Activated CD4-positive, alpha-beta T cell treated with anti-CD3 and anti-CD28 coated beads, Interleukin-2, amount 50 U/mL, for 4 hours (primary cell): ENCODE measurements at regions not wholly inside any gene's neighbourhood (a gene's known extent, or its start where the extent isn't known, plus 50 kb on each side); places are given as distances from the start of the nearest gene placed in this dataset.
"Not testable (repeated sequence)": the region's sequence is repeated elsewhere in the genome, so short reads cannot be mapped to it uniquely, and the experiment has no call there.

Source experiments
- DNase-seq, 2 experiments: peaks; one replicate each; pipeline ENCODE4 v3.0.0-alpha.2; 2020

- DNase-seq = no peak
Observed at GRCh38 chr5:138702166-138703077, 50.8 kb upstream of the CTNNA1 start.

- no peak for DNase-seq
Observed at GRCh38 chr5:138701678-138702077, 51.5 kb upstream of the CTNNA1 start.

GRCh38 chr5:138700581-138701362, 52.5 kb upstream of the CTNNA1 start:
- no peak for DNase-seq

- no peak for DNase-seq
Observed at GRCh38 chr5:138699482-138699881, 53.7 kb upstream of the CTNNA1 start.

- DNase-seq = no peak
Observed at GRCh38 chr5:138698713-138699112, 54.5 kb upstream of the CTNNA1 start.

- no peak for DNase-seq
Observed at GRCh38 chr5:138697720-138698360, 55.4 kb upstream of the CTNNA1 start.

- no peak for DNase-seq
Observed at GRCh38 chr5:138696501-138696900, 56.7 kb upstream of the CTNNA1 start.

- DNase-seq = no peak
Observed at GRCh38 chr5:138695781-138696180, 57.4 kb upstream of the CTNNA1 start.

- DNase-seq = no peak
Observed at GRCh38 chr5:138694146-138694545, 59.1 kb upstream of the CTNNA1 start.

- DNase-seq = no peak
Observed at GRCh38 chr5:138692370-138692769, 60.9 kb upstream of the CTNNA1 start.

GRCh38 chr5:138686668-138687067, 66.6 kb upstream of the CTNNA1 start:
- no peak for DNase-seq

- no peak for DNase-seq
Observed at GRCh38 chr5:138685193-138685745, 68.0 kb upstream of the CTNNA1 start.

GRCh38 chr5:138682462-138682861, 70.8 kb upstream of the CTNNA1 start:
- not testable (repeated sequence) for DNase-seq

GRCh38 chr5:138678826-138679225, 74.4 kb upstream of the CTNNA1 start:
- DNase-seq = not testable (repeated sequence)

GRCh38 chr5:138677782-138678181, 75.4 kb upstream of the CTNNA1 start:
- no peak for DNase-seq

- DNase-seq = no peak
Observed at GRCh38 chr5:138676556-138677193, 76.5 kb upstream of the CTNNA1 start.

- no peak for DNase-seq
Observed at GRCh38 chr5:138676002-138676401, 77.2 kb upstream of the CTNNA1 start.

GRCh38 chr5:138668451-138669380, 84.5 kb upstream of the CTNNA1 start:
- DNase-seq = no peak

GRCh38 chr5:138667782-138668331, 85.4 kb upstream of the CTNNA1 start:
- DNase-seq = not testable (repeated sequence)

GRCh38 chr5:138666226-138666742, 86.9 kb upstream of the CTNNA1 start:
- DNase-seq = no peak

- DNase-seq = no peak
Observed at GRCh38 chr5:138665261-138665660, 88.0 kb upstream of the CTNNA1 start.
